ENCODE measurements at regions not wholly inside any gene's neighbourhood (a gene's known extent, or its start where the extent isn't known, plus 50 kb on each side); places are given as distances from the start of the nearest gene placed in this dataset.

- peak; percentile 36; the same call in 1 of the 2 replicates for TF ChIP-seq IKZF1 (conservative IDR thresholded peaks at IDR 0.05)
- no peak for TF ChIP-seq CREB1 (IDR thresholded peaks at IDR 0.05; ENCODE audit: low read depth)
- peak; percentile 38; the same call in 1 of the 2 replicates for TF ChIP-seq NR2F1 (conservative IDR thresholded peaks at IDR 0.05)
- TF ChIP-seq ZSCAN29 (IDR thresholded peaks at IDR 0.05) = no peak
- TF ChIP-seq IKZF2 (IDR thresholded peaks at IDR 0.05) = 0 out of 4 replicates have a peak, but pooled peaks of 1 of the 2 experiments have one; percentile 27
- 0 out of 2 replicates have a peak, but pooled peaks have one; percentile 20 for TF ChIP-seq CREM (IDR thresholded peaks at IDR 0.05; ENCODE audit: low read depth)
- TF ChIP-seq SPI1 (IDR thresholded peaks at IDR 0.05; ENCODE audit: borderline replicate concordance, insufficient read depth, low read depth, low read length) = peak; percentile 92
- in situ Hi-C loops (cut with MboI) (no loop called here), intact Hi-C loops (cut with micrococcal nuclease; ENCODE audit: unreplicated experiment) (no loop called here)
- Histone ChIP-seq H3K4me2 (ENCODE audit: control insufficient read depth, insufficient read depth) (peak overlapping the region; percentile 26), H3K36me3 (ENCODE audit: control insufficient read depth in 2 of 2, insufficient read depth in 2 of 2, low read length in 1 of 2) (no peaks in the 10 kb centered on the region), H3K27ac (ENCODE audit: control insufficient read depth, insufficient read depth) (no peak overlapping the region), H3K79me2 (ENCODE audit: control insufficient read depth, insufficient read depth, low read length) (no peaks in the 10 kb centered on the region), H4K20me1 (ENCODE audit: control insufficient read depth, insufficient read depth) (no peaks in the 10 kb centered on the region), H3K27me3 (replicated peaks in 1 of 2; ENCODE audit: control insufficient read depth in 2 of 2, insufficient read depth in 2 of 2, low read length in 1 of 2) (no peaks in the 10 kb centered on the region; a peak in 1 of 4 replicates), H3K9ac (ENCODE audit: control insufficient read depth, insufficient read depth, low read length) (no peak overlapping the region), H3K4me1 (ENCODE audit: control insufficient read depth, insufficient read depth, low read length) (no peaks in the 10 kb centered on the region; the same call in 1 of the 2 replicates), H3K4me3 (no peak overlapping the region), H2AFZ (ENCODE audit: control insufficient read depth, low read depth, low read length) (peak overlapping the region; percentile 39), H3K9me3 (replicated peaks; ENCODE audit: control insufficient read depth, insufficient read depth, low read length) (no peaks in the 10 kb centered on the region)
- CTCF ChIA-PET = interaction anchor here (0.6 to 0.7 kb wide), 2 partner anchors 65 to 94 kb away, joined by 3 to 4 read pairs; no protein-coding TSS in a partner anchor
- WGBS (ENCODE audit: insufficient coverage, insufficient replicate concordance, low lambda C conversion rate, missing lambda C conversion rate) = 8% methylated on average over 12 of the region's 12 CpGs
- DNase-seq (ENCODE audit: low read depth, low spot score) (no peak), FAIRE-seq (peak; percentile 23), ATAC-seq (peak; percentile 88)
- SMC1A ChIA-PET (ENCODE audit: uncharacterized antibody, unreplicated experiment) = interaction anchor here (0.9 to 1.5 kb wide), 2 partner anchors 54 to 305 kb away, joined by 3 read pairs; no protein-coding TSS in a partner anchor
- POLR2A ChIA-PET = no interaction called here
- BruUV-seq (replicated peaks) = no TSS peak
- RAD21 ChIA-PET (ENCODE audit: unreplicated experiment) = interaction anchor here (1.2 kb wide), 1 partner anchor 304 kb away, joined by 3 read pairs; no protein-coding TSS in a partner anchor
Observed at GRCh38 chr6:897528-898207, 204.7 kb upstream of the EXOC2 start.

- H3K4me1 ChIP-seq (ENCODE audit: control insufficient read depth, insufficient read depth, low read length) = no peaks in the 10 kb centered on the region; the same call in 1 of the 2 replicates
- no TSS peak for BruUV-seq (replicated peaks)
- H2AFZ ChIP-seq (ENCODE audit: control insufficient read depth, low read depth, low read length) = no peak overlapping the region
- DNase-seq (ENCODE audit: low read depth, low spot score) = no peak
- intact Hi-C loops (cut with micrococcal nuclease; ENCODE audit: unreplicated experiment) (no loop called here), in situ Hi-C loops (cut with MboI) (no loop called here)
- H3K4me3 ChIP-seq = no peak overlapping the region
- no peak overlapping the region for H3K4me2 ChIP-seq (ENCODE audit: control insufficient read depth, insufficient read depth)
- POLR2A ChIA-PET = no interaction called here
- H3K27me3 ChIP-seq (replicated peaks in 1 of 2; ENCODE audit: control insufficient read depth in 2 of 2, insufficient read depth in 2 of 2, low read length in 1 of 2) = no peaks in the 10 kb centered on the region
- no peaks in the 10 kb centered on the region for H3K79me2 ChIP-seq (ENCODE audit: control insufficient read depth, insufficient read depth, low read length)
- H3K27ac ChIP-seq (ENCODE audit: control insufficient read depth, insufficient read depth) = no peak overlapping the region
- no peak for TF ChIP-seq SIN3A (IDR thresholded peaks at IDR 0.05; ENCODE audit: low read depth, low read length)
- TF ChIP-seq CTCF (IDR thresholded peaks at IDR 0.05 in 2 of 3, conservative IDR thresholded peaks at IDR 0.05 in 1 of 3; ENCODE audit: control insufficient read depth in 2 of 3, extremely low read depth in 1 of 3, insufficient read depth in 1 of 3, low read depth in 3 of 3, low read length in 3 of 3) = peak in 1 of 3 experiments; percentile 36; a peak in 1 of 6 replicates
- no peak for ATAC-seq
- RAD21 ChIA-PET (ENCODE audit: unreplicated experiment) = interaction anchor here (0.5 kb wide), 1 partner anchor 26 kb away, joined by 3 read pairs; no protein-coding TSS in a partner anchor
- H3K36me3 ChIP-seq (ENCODE audit: control insufficient read depth in 2 of 2, insufficient read depth in 2 of 2, low read length in 1 of 2) = no peaks in the 10 kb centered on the region
- WGBS (ENCODE audit: insufficient coverage, insufficient replicate concordance, low lambda C conversion rate, missing lambda C conversion rate) = 58% methylated on average over 6 of the region's 6 CpGs
- no peak for FAIRE-seq
- SMC1A ChIA-PET (ENCODE audit: uncharacterized antibody, unreplicated experiment) = no interaction called here
- H3K9ac ChIP-seq (ENCODE audit: control insufficient read depth, insufficient read depth, low read length) = no peak overlapping the region
- H4K20me1 ChIP-seq (ENCODE audit: control insufficient read depth, insufficient read depth) = no peaks in the 10 kb centered on the region
- CTCF ChIA-PET = interaction anchor here (0.6 kb wide), 2 partner anchors 22 to 527 kb away, joined by 3 to 4 read pairs; no protein-coding TSS in a partner anchor
- H3K9me3 ChIP-seq (replicated peaks; ENCODE audit: control insufficient read depth, insufficient read depth, low read length) = no peaks in the 10 kb centered on the region
Observed at GRCh38 chr6:894274-894673, 201.3 kb upstream of the EXOC2 start.

Data from GM12878 (cell line).